GM18951 (cell line): ENCODE measurements at regions not wholly inside any gene's neighbourhood (a gene's known extent, or its start where the extent isn't known, plus 50 kb on each side); places are given as distances from the start of the nearest gene placed in this dataset.

ENCODE experiments used
- POLR2A ChIP-seq: IDR thresholded peaks from 4 replicates; pipeline ENCODE4 v1.6.1; 2011; ENCODE audit warnings: mild to moderate bottlenecking; ENCODE audit not compliant: insufficient read length, insufficient read depth; ENCODE audit errors: extremely low read depth
- in situ Hi-C: fragments of 300-500 bp; cut with MboI; formaldehyde crosslinking; loops from one replicate; pipeline ENCODE4 v1.12.0; 2022; ENCODE audit warnings: low sequenced_read_pairs, mixed read lengths, inconsistent platforms; ENCODE audit not compliant: unreplicated experiment

DNA sequence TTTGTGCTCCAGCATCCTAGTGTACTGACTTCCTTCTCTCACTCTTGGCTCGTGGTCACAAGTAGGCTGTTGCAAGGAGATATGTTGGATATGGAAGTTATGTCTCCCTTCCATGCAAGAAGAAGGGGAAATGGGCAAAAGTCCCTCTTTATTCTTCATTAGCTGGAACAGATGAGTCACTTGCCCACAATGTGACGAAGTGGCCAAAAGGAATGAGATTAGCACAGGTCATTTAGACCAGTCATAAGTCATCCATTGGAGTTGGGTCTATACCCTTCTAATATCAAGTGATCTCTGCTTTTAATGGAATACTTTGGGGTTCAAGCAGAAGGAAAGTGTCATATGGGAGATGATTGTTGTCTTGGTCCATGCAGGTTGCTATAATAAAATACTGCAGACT, 91.2 kb upstream of the NGF start:
- in situ Hi-C loops, result no loop called here

DNA sequence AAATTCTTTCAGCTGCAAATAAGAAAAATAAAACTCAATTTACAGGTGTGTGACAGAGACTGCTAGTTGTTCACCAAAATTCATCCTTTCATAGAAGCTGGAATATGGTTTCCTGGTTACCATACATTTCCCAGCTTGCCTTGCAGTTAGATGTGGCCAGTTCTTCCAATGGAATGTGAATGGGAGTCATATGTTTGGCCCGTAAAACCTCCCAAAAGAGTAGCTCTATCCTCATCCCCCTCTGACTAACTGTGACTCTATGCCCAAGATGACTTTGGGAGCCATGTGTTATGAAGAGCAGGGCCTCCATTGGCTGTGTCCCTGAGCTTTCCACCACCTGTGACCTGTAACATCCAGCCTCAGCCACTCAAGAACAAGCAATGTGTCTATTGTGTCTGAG, 90.6 kb upstream of the NGF start:
- TF ChIP-seq POLR2A, result no peak
- in situ Hi-C loops, result no loop called here

More for the DNA sequence above, 91.2 kb upstream of the NGF start:
- TF ChIP-seq POLR2A, result no peak

DNA sequence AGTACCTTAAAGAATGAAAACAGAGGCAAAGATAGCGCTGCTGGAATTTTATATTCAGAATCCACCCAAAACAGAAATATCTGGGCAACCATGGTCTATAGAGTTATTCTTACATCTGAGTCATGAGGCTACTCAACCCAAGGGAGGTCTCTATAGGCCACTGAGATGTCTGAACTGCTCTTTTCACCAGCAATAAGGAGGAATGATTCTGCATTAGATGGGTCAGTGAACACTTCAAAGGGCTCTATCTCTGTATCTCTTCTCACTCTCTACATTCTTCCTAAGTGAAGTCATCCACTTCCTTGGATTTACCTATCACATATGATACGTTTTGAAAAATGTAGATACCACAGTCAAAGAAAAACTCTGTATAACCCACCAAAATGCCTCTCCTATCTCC, 90.2 kb upstream of the NGF start:
- in situ Hi-C loops, result no loop called here
- TF ChIP-seq POLR2A, result no peak

GRCh38 chr1:115426956-115427355, 88.9 kb upstream of the NGF start:
- in situ Hi-C loops, result no loop called here
- no peak for TF ChIP-seq POLR2A

GRCh38 chr1:115426231-115426771, 88.3 kb upstream of the NGF start:
- in situ Hi-C loops, result no loop called here
- TF ChIP-seq POLR2A, result no peak

GRCh38 chr1:115425442-115425841, 87.4 kb upstream of the NGF start:
- no peak for TF ChIP-seq POLR2A
- in situ Hi-C loops, result no loop called here

- TF ChIP-seq POLR2A, result no peak
- in situ Hi-C loops, result no loop called here
Measured at GRCh38 chr1:115423776-115424175, 85.7 kb upstream of the NGF start.

DNA sequence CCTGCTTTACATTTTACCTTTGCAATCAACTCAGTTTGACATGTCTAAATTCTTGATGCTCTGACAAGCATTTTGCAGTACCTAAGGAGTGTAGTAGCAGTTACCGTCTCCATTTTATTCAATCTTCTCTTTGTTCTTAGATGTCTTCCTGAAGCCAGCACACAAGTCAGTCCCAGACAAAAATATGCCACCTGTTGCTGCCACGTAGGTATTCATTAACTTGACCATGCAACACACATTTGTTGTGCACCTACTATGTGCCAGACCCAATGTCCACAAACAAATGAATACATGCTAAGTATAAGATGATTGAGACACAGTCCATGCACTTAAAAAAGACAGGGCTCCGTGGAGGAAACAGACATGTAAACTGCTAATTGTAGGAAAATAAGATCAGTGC, 81.5 kb upstream of the NGF start:
- in situ Hi-C loops, result no loop called here
- no peak for TF ChIP-seq POLR2A

DNA sequence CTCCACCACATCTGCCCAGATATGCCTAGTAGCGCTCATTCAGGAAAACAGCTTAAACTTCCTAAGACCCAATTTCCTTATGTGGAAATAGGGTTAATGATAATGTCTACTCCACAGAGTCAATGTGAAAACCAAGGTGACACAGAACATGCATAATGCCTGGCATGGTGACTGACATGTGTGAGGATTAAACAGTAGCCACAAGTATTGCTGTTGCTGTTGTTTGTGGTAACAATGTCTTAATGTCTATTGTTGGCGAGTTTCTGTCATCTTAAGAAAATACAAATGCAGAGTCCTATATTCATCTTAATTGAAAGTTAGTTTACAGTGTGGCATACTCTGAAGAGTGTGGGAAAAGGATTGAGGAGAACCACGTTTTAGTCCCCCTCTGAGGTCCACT, 75.6 kb upstream of the NGF start:
- no peak for TF ChIP-seq POLR2A
- in situ Hi-C loops, result no loop called here

- in situ Hi-C loops, result no loop called here
- TF ChIP-seq POLR2A, result no peak
Measured at GRCh38 chr1:115413208-115413607, 75.2 kb upstream of the NGF start.

- TF ChIP-seq POLR2A, result no peak
- in situ Hi-C loops, result no loop called here
Measured at GRCh38 chr1:115412733-115413132, 74.7 kb upstream of the NGF start.

GRCh38 chr1:115412286-115412685, 74.2 kb upstream of the NGF start:
- no peak for TF ChIP-seq POLR2A
- in situ Hi-C loops, result no loop called here

DNA sequence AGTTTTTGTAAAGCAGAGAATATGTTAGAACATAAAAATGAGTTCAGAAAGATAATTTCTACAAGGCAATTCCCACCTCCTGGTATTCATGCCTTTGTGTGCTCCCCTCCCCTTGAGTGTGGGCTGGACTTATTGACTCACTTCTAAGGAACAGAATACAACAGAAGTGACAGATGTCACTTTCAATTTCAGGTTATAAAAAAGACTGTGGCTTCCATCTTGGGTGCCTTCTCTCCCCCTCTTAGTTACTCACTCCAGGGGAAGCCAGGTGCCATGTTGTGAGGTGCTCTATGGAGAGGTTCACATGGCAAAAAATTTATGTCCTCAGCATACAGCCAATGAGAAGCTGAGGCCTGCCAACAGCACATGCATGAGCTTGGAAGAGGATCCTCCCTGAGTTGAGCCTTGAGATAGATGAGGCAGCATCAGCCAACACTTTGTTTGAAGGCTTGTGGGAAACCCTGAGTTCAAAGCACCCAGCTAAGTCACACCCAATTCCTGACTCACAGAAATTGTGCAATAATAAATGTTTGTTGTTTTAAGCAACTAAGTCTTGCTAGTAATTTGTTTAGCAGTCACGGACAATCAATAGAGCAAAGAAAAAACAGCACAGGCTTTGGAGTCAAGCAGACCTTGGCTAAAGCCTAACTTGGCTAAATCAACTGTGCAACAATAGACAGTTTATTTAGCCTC, 73.5 kb upstream of the NGF start:
- no peak for TF ChIP-seq POLR2A
- in situ Hi-C loops, result no loop called here
